ENCODE measurements at regions not wholly inside any gene's neighbourhood (a gene's known extent, or its start where the extent isn't known, plus 50 kb on each side); places are given as distances from the start of the nearest gene placed in this dataset.

DNA sequence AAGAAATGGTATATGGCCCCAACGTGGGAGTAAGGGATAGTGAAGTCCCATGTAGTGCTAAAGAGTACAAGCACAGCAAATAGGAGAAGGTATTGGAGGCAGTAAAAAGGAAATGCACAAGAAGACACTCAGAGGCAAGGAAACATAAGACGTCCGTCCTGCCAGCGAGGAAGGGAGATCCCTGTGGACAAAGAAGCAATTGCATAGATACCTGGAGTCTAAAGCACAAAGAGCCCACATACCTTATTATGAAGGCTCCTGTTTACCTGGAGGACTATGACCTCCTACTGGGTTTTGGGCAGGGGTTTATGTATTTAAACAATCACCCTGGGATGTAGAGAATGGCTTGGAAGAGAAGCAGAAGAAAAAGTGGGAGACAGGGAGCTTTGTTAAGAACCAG is 341.2 kb upstream of the DCN start:
- TF ChIP-seq, protein P1, sequence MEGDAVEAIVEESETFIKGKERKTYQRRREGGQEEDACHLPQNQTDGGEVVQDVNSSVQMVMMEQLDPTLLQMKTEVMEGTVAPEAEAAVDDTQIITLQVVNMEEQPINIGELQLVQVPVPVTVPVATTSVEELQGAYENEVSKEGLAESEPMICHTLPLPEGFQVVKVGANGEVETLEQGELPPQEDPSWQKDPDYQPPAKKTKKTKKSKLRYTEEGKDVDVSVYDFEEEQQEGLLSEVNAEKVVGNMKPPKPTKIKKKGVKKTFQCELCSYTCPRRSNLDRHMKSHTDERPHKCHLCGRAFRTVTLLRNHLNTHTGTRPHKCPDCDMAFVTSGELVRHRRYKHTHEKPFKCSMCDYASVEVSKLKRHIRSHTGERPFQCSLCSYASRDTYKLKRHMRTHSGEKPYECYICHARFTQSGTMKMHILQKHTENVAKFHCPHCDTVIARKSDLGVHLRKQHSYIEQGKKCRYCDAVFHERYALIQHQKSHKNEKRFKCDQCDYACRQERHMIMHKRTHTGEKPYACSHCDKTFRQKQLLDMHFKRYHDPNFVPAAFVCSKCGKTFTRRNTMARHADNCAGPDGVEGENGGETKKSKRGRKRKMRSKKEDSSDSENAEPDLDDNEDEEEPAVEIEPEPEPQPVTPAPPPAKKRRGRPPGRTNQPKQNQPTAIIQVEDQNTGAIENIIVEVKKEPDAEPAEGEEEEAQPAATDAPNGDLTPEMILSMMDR (IDR thresholded peaks at IDR 0.05), result no peak
- TF ChIP-seq, protein P2, sequence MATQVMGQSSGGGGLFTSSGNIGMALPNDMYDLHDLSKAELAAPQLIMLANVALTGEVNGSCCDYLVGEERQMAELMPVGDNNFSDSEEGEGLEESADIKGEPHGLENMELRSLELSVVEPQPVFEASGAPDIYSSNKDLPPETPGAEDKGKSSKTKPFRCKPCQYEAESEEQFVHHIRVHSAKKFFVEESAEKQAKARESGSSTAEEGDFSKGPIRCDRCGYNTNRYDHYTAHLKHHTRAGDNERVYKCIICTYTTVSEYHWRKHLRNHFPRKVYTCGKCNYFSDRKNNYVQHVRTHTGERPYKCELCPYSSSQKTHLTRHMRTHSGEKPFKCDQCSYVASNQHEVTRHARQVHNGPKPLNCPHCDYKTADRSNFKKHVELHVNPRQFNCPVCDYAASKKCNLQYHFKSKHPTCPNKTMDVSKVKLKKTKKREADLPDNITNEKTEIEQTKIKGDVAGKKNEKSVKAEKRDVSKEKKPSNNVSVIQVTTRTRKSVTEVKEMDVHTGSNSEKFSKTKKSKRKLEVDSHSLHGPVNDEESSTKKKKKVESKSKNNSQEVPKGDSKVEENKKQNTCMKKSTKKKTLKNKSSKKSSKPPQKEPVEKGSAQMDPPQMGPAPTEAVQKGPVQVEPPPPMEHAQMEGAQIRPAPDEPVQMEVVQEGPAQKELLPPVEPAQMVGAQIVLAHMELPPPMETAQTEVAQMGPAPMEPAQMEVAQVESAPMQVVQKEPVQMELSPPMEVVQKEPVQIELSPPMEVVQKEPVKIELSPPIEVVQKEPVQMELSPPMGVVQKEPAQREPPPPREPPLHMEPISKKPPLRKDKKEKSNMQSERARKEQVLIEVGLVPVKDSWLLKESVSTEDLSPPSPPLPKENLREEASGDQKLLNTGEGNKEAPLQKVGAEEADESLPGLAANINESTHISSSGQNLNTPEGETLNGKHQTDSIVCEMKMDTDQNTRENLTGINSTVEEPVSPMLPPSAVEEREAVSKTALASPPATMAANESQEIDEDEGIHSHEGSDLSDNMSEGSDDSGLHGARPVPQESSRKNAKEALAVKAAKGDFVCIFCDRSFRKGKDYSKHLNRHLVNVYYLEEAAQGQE (IDR thresholded peaks at IDR 0.05; ENCODE audit: insufficient read depth in 1 of 2, low read depth in 2 of 2, low read length in 1 of 2), result no peak
- no peak for TF ChIP-seq POLR2AphosphoS5 (IDR thresholded peaks at IDR 0.05; ENCODE audit: low read depth, low read length)
- no peak for TF ChIP-seq SIN3A (IDR thresholded peaks at IDR 0.05; ENCODE audit: borderline replicate concordance, insufficient read depth, low read depth, low read length)
